ENCODE measurements at regions not wholly inside any gene's neighbourhood (a gene's known extent, or its start where the extent isn't known, plus 50 kb on each side); places are given as distances from the start of the nearest gene placed in this dataset.
"Not testable (repeated sequence)": the region's sequence is repeated elsewhere in the genome, so short reads cannot be mapped to it uniquely, and the experiment has no call there.

DNA sequence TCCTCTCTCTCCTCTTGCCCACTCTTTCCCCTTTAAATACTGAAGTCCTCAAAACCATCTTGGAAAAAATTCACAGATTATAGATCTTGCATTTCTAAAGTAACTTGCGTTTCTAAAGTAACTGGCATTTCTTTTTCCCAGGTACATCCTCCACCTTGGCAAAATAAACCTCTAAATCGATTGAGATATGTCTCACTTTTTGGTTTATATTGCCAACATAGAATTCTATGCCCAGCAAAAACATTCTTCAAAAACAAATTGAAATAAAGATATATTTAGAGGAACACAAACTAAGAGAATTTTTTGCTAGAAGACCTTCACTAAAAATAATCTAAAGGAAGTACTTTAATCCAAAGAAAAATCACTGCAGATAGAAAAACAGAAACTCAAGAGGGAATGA is 122.5 kb upstream of the RBMS1 start:
- no peak for DNase-seq (ENCODE audit: low spot score)
- in situ Hi-C loops (cut with HindIII; ENCODE audit: low sequenced_read_pairs), result no loop called here

DNA sequence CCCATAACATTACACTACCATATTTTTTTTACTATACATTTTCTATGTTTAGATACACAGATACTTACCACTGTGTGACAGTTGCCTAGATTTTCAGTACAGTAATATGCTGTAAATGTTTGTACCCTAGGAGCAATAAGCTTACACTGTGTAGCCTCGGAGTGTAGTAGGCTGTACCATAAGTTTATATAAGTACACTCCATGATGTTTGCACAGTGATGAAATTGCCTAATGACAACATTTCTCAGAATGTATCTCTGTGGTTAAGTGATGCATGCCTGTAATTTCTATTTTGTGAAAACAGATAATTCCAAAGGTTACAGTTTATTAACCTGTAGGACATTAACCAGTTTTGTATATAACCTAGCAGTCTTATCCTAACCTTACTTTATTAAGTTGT is 128.1 kb upstream of the RBMS1 start:
- in situ Hi-C loops (cut with HindIII; ENCODE audit: low sequenced_read_pairs), result no loop called here

DNA sequence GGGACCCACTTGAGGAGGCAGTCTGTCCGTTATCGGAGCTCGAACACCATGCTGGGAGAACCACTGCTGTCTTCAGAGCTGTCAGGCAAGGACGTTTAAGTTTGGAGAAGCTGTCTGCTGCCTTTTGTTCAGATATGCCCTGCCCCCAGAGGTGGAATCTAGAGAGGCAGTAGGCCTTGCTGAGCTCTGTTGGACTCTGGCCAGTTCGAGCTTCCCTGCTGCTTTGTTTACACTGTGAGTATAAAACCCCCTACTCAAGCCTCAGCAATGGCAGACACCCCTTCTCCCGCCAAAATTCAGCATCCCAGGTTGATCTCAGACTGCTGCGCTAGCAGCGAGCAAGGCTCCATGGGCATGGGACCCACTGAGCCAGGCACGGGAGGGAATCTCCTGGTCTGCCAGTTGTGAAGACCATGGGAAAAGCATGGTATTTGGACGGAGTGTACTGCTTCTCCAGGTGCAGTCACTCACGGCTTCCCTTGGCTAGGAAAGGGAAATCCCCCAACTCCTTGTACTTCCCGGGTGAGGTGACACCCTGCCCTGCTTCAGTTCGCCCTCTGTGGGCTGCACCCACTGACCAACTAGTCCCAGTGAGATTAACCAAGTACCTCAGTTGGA is 134.5 kb upstream of the RBMS1 start:
- in situ Hi-C loops (cut with HindIII; ENCODE audit: low sequenced_read_pairs); DNase-seq (ENCODE audit: low spot score): not testable (repeated sequence)

More for the DNA sequence above, 128.1 kb upstream of the RBMS1 start:
- no peak for DNase-seq (ENCODE audit: low spot score)

DNA sequence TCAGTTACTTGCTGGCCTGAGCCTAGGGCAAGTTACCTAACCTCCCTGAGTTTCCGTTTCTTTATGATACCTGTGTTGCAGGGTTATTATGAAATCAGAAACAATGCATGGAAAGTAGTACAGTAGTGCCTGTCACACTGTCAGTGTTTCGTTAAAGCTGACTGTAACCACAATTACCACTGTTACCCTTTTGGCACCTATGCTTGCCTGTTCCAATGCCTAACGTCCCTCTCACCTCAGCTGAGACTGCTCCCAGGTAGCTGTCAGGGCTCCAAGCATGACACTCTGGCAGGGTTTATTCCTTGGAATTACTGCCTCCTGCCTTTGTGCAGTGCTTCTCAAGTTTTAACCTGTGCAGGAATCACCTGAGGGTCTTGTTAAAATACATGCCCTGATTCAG is 135.2 kb upstream of the RBMS1 start:
- no peak for DNase-seq (ENCODE audit: low spot score)
- in situ Hi-C loops (cut with HindIII; ENCODE audit: low sequenced_read_pairs), result no loop called here

DNA sequence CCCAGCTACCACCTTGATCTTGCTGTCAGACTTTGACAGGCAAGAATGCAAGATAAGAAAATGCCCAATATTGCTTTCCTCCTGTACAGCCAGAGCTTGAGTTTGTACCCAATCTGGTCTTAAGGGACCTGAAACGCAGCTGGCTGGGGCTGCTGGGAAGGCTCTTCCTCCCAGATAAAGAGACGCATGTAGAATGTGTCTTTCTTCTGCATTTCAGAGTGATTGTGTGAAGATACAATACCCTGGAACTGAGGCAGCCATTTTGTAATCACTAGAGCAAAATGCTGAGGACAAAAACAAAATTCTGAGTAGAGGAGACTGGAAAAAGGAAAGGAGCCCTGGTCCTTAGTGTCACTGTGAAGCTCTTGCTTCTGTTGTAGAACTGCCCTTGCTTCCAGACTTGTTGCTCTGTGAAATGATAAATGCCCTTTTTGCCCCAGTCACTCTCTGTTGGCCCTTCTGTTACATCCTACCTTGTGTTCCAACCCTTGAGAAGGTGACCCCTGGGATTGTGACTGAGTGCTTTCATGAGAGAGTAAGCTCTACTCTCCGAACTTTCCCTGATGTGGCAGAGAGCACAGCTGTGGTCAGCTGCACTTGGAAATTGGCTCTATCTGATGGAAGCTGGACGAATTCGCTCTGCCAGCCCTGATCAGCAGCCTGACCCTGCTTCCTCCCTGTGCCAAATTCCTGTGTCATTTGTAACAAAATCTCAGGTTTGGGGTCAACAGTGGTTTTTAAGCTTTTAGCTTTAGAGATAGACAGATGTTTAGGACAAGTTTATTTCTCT is 137.4 kb upstream of the RBMS1 start:
- no peak for DNase-seq (ENCODE audit: low spot score)
- in situ Hi-C loops (cut with HindIII; ENCODE audit: low sequenced_read_pairs), result no loop called here

DNA sequence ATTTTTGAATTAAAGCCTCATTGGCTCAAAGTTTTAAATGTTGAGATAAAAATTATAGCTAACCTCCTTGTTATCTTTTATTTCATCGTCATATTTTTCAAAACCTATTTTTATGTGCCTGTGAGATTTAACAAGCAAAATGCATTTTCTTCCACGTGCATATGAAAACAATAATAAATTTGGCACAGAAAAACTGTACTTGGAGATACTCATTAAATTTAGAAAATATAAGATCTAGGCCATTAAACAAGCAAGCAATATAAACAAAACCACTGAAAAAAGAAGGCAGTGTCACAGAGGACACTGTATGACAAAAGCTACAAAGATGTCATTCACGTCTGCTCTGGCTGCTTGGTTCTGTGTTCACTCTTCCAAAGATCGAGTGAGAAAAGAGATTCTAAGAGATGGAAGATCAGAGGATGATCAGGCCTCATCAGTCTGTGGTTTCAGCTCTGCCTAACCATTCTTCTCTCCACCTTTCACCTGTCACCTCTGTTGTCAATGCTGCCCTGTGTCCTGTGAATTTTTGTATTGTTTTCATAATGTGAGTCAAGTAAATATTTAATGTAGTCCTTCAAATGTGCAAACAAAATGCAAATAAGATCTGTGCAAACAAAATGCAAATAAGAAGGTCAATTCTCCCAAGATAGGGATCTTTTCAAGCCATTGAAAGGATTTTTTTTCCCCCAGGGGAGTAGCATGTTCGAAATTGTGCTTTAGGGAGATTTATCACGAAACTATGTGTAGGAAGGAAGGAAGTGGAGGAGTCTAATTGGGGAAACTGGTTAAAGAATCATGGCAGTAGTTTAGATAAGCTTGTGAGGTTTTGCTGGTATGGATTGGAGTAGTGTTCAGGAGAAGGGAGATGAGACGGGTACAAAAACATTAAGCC is 138.7 kb upstream of the RBMS1 start:
- in situ Hi-C loops (cut with HindIII; ENCODE audit: low sequenced_read_pairs), result no loop called here
- no peak for DNase-seq (ENCODE audit: low spot score)

DNA sequence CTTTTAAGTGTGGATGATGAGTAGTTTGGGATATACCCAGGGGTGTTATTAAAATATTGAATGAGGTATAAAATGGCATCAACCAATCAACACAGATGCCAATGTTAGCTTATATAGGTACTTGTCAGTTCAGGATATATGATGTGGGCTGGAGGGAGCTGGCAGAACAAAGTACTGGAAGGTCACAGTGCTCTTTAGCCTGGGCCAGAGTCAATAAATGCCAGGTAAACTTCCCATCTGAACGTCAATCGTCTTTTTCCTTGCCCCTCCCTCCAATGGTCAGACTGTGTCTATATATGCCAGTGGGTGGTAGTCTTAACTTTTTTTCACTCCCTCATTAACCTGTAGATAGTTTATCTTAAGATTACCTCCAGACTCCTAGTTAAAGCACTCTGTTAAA is 140.8 kb upstream of the RBMS1 start:
- DNase-seq (ENCODE audit: low spot score), result no peak
- in situ Hi-C loops (cut with HindIII; ENCODE audit: low sequenced_read_pairs), result no loop called here

DNA sequence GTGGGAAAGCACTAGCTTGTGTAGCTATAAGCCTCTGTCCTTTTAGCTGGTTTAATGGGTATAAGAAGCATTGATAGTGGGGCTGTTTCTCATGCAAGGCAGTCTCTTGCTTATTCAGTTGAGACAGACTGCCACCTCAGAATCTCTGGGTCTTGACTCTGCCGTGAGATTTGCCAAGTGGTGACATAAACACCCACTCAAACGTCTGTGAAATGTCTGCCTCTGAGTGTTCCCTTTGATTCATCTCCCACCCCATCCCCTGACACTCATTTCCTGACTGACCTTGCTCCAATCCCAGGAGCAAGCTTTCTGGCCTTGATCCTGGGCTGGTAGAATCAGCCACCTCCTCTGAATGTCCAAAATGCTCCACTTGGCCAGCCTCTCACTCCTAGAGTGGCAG is 141.9 kb upstream of the RBMS1 start:
- in situ Hi-C loops (cut with HindIII; ENCODE audit: low sequenced_read_pairs), result no loop called here

DNA sequence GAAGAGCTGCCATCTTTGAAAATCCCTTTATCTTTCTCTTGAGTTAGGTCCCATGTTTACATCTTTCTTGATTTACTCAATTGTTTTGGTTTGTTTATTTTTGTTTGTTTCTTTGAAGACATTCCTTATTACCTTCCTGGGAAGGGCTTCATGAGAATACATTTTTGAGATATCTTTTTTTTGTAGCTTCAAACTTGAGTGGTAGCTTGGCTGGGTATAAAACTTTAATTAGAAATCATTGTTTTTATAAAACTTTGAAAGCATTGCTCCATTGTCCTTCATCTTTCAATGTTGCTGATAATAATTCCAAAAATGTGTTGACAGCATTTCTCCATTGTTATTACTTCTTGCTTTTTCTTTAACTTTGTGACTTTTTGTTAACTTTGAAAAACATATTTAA is 145.9 kb upstream of the RBMS1 start:
- in situ Hi-C loops (cut with HindIII; ENCODE audit: low sequenced_read_pairs), result no loop called here
- no peak for DNase-seq (ENCODE audit: low spot score)

More for the DNA sequence above, 141.9 kb upstream of the RBMS1 start:
- DNase-seq (ENCODE audit: low spot score), result no peak

DNA sequence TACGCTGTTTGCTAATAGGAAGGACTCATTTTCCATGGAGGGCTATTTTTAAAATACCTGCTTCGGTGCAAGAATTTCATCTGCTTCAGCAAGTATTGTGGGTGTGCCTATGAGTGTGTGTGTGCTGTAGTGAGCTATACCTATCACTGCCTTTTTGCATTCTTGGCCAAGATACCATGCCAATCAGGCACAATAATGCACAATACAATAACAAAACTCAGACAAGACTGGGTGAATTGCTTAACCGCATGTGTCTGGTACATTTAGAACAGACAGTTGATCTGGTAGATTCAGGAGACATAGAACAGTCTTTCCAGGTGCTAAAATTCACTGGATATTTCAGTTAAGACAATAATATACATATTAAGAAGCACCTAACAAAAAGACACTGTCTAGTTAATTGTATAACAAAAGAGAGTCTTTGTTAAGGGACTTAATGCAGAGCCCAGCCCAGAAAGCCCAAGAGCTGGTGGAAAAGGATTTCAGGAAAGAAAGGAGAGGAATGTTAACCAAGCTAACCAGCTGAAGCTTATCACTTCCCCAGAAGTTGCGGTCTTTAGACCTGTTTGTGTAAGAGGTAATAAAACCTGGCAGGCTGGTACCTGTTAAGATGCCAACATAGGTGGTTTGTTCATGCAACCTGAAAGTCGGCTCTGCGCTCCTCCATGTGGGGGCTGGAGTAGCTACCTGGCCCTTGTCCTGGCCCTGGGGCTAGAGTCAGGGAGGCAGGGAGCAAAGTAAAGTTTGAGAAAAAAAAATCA is 153.3 kb upstream of the RBMS1 start:
- in situ Hi-C loops (cut with HindIII; ENCODE audit: low sequenced_read_pairs), result no loop called here
- DNase-seq (ENCODE audit: low spot score), result no peak

DNA sequence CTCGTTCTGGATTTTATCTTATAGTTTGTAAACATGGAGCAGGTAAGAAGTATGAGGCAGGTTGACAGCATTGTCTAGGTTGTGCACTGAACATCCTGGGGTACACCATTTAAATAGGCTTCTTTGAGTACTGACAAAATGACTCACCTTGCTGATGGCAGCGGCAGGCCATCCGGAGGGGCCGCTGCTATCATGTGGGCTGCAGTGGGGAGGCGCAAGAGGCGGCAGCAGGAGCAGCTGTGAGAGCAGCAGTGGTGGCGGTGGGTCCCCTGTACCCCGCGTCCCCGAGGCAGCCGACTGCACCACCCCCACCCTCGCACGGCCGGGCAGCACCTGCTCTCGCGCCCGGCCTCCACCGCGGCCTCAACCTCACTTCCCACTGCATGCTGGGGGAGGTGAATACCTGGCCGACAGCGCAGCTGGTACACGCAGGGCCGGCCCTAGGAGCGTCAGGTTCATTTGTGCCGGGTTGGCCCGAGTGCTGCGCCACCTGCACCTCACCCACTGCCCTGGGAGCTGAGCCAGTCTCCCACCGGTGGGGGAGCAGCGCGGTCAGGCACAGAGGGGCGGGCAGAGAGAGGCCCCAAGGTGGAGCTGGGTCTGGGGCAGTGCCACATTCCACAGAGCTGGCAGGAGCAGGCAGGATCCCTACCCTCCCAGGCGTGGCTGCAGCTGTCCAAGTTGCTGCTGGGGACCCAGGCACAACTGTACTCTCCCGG is 154.5 kb upstream of the RBMS1 start:
- DNase-seq (ENCODE audit: low spot score), result no peak
- in situ Hi-C loops (cut with HindIII; ENCODE audit: low sequenced_read_pairs), result no loop called here

DNA sequence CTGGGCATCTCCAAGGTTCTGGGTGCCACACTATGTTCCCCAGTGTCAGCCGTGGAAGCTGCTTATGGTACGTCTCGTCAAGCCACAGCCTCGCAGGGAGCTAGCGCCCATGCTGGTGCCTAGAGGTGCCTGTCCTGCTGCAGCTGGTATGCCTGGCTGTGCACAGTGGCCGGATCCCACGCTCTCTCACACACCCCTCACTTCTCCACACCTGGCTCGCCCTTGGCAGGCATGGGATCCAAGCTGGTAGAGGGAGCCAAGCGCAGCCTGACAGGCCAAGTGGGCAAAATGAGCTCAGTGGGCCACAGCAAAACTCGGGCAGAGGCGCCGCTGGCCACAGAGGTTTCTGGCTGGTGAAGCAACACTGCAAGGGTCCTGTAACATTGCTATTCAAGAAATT is 156.1 kb upstream of the RBMS1 start:
- no peak for DNase-seq (ENCODE audit: low spot score)
- in situ Hi-C loops (cut with HindIII; ENCODE audit: low sequenced_read_pairs), result no loop called here

DNA sequence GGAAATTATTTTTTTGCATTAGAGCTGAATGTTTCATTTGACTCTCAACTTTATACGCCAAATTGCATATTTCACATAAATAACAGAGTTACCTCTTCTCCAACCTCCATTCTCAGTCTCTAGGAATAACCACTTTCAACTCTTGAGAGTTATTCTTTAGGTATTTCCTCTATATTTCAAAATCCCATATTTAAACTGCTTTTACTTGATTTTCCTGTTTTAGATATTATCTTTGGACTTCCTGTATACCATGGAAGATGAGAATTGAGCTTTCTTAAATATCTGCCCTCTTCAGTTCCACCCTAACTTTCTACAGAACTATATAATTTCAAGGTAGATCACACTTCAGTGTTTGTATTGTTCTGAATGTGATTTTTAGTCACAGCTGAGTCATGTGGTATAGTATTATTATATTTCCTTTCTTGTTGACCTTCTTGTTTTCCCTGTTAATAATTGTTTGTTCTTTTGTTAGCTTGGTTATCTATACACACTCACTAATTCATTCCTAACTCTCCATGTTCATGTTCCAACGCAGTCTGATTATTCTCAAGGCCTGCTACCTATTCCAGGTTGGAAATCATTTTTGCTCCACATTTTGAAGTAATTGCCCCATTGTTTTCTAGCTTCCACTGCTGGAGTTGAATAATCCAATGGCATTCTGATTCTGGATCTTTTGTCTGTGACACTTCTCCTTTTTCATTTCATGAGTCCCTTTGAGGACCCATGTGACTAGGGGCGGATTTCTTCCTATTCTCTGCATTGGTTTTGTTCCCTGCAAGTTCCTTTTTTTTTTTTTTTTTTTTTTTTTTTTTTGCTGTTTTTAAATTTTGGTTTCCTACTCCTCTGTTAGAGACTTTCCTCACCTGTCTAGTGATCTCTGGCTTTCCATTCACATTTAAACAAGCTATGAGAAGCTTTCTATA is 156.8 kb upstream of the RBMS1 start:
- no peak for DNase-seq (ENCODE audit: low spot score)
- in situ Hi-C loops (cut with HindIII; ENCODE audit: low sequenced_read_pairs), result no loop called here

DNA sequence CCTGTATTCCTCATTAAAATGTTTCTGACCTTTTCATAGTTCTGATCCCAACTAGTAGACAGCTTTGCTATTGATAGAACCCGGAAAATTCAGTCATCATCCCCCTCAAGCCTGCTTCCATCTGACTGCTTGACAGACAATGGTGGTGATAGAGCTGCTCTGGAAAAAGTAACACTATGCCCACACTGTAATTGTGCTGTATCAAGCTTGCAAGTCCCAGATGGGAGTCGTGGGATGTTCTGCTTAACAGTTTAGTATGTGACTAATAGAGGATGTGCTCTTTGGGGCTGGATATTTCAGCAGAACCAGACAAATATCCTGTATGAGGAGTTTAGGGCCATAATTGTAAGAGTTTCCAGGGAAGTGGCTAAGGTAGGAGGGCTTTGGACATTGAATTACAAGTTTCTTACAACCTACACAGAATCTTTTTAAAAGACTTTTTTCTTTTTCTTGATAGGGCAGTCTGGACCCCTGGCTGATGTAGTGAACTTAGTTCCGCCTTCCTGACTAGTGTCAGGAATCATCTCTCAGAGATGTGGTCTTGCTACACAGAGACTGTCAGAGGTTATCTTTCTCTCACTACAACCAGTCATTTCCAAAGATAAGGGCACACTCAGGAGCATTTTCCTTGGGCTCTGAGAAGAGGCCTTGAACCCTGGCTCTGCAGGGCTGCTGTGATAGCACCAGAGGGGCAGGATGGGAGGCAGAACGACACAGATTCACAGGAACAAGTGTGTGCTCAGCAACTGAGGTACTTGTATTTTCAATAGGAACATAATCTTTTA is 158.0 kb upstream of the RBMS1 start:
- in situ Hi-C loops (cut with HindIII; ENCODE audit: low sequenced_read_pairs), result no loop called here
- DNase-seq (ENCODE audit: low spot score), result no peak

DNA sequence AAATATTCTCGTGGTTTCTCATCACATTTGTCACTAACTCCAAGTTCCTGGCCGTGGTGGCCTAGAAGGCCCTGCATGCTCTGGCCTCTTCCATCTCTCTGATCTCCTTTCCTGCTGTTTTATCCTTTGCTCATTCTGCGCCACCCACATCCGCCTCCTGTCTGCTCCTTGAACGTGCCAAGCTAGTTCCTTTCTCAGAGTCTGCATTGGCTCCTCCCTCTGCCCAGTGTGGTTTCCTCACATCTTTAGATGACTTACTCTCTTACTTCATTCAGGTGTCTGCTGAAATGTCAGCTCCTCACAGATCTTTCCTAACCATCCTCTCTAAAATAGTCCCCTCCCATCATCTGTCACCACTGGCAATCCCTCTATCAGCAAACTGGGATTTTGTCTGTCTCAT is 158.6 kb upstream of the RBMS1 start:
- DNase-seq (ENCODE audit: low spot score), result no peak
- in situ Hi-C loops (cut with HindIII; ENCODE audit: low sequenced_read_pairs), result no loop called here

DNA sequence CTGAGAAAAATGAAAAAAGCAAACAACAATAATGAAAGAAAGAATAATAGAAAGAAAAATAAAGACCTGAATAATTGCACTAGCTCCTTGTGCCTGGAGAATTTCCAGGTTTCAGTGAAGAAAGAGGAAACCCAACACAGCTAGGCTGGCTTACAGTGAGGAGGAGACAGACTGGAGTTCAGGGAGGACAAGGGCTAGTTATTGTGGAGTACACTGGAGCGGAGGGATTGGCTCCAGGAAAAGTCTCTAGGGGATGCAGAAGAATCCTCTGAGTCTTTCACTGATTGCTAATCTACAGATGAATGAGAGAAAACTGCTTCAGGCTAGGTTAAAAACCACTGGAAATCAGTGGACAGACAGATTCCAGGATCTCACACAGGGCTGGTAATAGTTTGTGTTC is 163.6 kb upstream of the RBMS1 start:
- in situ Hi-C loops (cut with HindIII; ENCODE audit: low sequenced_read_pairs), result no loop called here
- DNase-seq (ENCODE audit: low spot score), result no peak

DNA sequence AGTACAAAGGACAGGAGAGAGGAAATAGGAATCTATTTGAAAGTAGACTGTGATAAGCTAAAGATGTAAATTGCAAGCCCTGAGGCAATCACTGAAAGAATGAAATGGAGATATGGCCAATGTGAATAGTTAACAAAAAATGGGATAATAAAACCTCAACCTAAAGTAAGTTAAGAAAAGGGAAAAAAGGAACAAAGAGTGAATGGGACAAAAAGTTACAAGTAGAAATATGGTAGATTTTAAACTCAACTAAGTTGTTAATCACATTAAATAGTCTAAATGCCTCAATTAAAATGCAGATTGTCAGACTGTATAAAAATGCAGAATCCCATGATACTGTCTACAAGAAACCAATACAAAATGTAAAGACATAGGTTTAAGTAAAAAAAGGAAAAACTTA is 165.2 kb upstream of the RBMS1 start:
- DNase-seq (ENCODE audit: low spot score), result no peak
- in situ Hi-C loops (cut with HindIII; ENCODE audit: low sequenced_read_pairs), result no loop called here

All from G401 (cell line).